ENCODE measurements at regions not wholly inside any gene's neighbourhood (a gene's known extent, or its start where the extent isn't known, plus 50 kb on each side); places are given as distances from the start of the nearest gene placed in this dataset.

- TF ChIP-seq GATA2 (IDR thresholded peaks at IDR 0.05; ENCODE audit: low read depth, low read length) = no peak
- no peak for TF ChIP-seq GATA3 (IDR thresholded peaks at IDR 0.05; ENCODE audit: low read depth, low read length)
Measured at GRCh38 chrX:6904156-6904555, 243.4 kb upstream of the STS start.
